Tibial nerve (tissue), 4 donors: ENCODE measurements at regions not wholly inside any gene's neighbourhood (a gene's known extent, or its start where the extent isn't known, plus 50 kb on each side); places are given as distances from the start of the nearest gene placed in this dataset.

Source experiments
- CTCF ChIP-seq, 5 experiments: fragments of 200-600 bp in 3 of 5; fragments of 450-650 bp in 2 of 5; sonication (generic) in 3 of 5; IDR thresholded peaks; one replicate each; pipeline ENCODE4 v1.5.1; 2016 to 2019; ENCODE audit warnings: antibody characterized with exemption in 5 of 5, mild to moderate bottlenecking in 3 of 5, moderate library complexity in 2 of 5
- EP300 ChIP-seq, 2 donors: sonication (generic); formaldehyde crosslinking; IDR thresholded peaks; one replicate each; pipeline ENCODE4 v1.6.1; 2017; ENCODE audit warnings: antibody characterized with exemption in 2 of 2, mild to moderate bottlenecking in 1 of 2
- POLR2A ChIP-seq, 2 donors: fragments of 450-650 bp; IDR thresholded peaks; one replicate each; pipeline ENCODE4 v1.6.1; 2017; ENCODE audit warnings: antibody characterized with exemption in 2 of 2, mild to moderate bottlenecking in 2 of 2, moderate library complexity in 2 of 2

GRCh38 chrX:69289793-69290123 lies 124.5 kb upstream of the PJA1 start:
- no peak for TF ChIP-seq CTCF (IDR thresholded peaks at IDR 0.05)
- TF ChIP-seq POLR2A (IDR thresholded peaks at IDR 0.05): no peak
- TF ChIP-seq EP300 (IDR thresholded peaks at IDR 0.05): no peak
